ACC112 (cell line): ENCODE measurements at regions not wholly inside any gene's neighbourhood (a gene's known extent, or its start where the extent isn't known, plus 50 kb on each side); places are given as distances from the start of the nearest gene placed in this dataset.
"Not testable (repeated sequence)": the region's sequence is repeated elsewhere in the genome, so short reads cannot be mapped to it uniquely, and the experiment has no call there.

Experiments used
- H2AFZ ChIP-seq: fragments of 200-600 bp; sonication (generic); one replicate; pipeline ENCODE4 v1.6.0; 2017; ENCODE audit warnings: antibody characterized with exemption, low read length; ENCODE audit not compliant: unreplicated experiment
- H3K27ac ChIP-seq: fragments of 200-600 bp; sonication (generic); 2 replicates; pipeline ENCODE4 v1.5.1; 2014; ENCODE audit warnings: low read depth, mild to moderate bottlenecking, antibody characterized with exemption, low read length, moderate library complexity
- H3K27me3 ChIP-seq: fragments of 200-600 bp; sonication (generic); 2 replicates; pipeline ENCODE4 v1.6.1; 2014; ENCODE audit warnings: mild to moderate bottlenecking, antibody characterized with exemption, low read length, moderate library complexity, mixed read lengths; ENCODE audit not compliant: insufficient read depth
- H3K36me3 ChIP-seq: fragments of 200-600 bp; sonication (generic); 2 replicates; pipeline ENCODE4 v1.6.1; 2016; ENCODE audit warnings: mild to moderate bottlenecking, antibody characterized with exemption, low read length, moderate library complexity, mixed read lengths; ENCODE audit not compliant: insufficient read depth
- H3K4me1 ChIP-seq: fragments of 200-600 bp; sonication (generic); one replicate; pipeline ENCODE4 v1.6.1; 2016; ENCODE audit warnings: low read length, mixed read lengths; ENCODE audit not compliant: insufficient read depth, unreplicated experiment, control insufficient read depth
- H3K4me3 ChIP-seq: fragments of 200-600 bp; sonication (generic); 2 replicates; pipeline ENCODE4 v1.5.1; 2014; ENCODE audit warnings: mild to moderate bottlenecking, low read depth, low read length
- H3K79me2 ChIP-seq: fragments of 200-600 bp; sonication (generic); one replicate; pipeline ENCODE4 v1.6.0; 2016; ENCODE audit warnings: low read length; ENCODE audit not compliant: control insufficient read depth, unreplicated experiment, insufficient read depth

DNA sequence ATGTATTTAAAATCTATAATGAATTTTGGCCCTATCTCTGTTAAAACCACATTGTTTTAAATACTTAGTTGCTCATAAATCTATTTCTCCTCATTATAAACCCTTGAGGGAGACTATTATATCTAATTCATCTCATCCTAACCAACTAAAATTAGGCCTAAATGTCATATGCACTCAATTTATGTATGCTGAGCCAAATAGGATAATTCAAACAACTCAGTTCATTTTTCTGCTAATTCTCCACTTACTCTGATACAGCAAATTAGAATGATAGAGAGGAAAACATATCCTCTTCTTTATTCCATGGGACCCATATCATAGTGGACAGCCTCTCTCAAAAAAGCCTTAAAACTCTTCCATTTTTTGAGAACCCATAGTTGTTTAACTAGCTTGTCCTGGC, 80.3 kb upstream of the TET2 start:
- H3K4me1 ChIP-seq = no peaks in the 10 kb centered on the region
- no peak overlapping the region for H3K4me3 ChIP-seq
- no peaks in the 10 kb centered on the region for H3K79me2 ChIP-seq
- no peak overlapping the region for H2AFZ ChIP-seq
- no peaks in the 10 kb centered on the region for H3K36me3 ChIP-seq
- H3K27me3 ChIP-seq = peaks cover 21% of the 10 kb centered on the region
- H3K27ac ChIP-seq = no peak overlapping the region

- no peaks in the 10 kb centered on the region for H3K79me2 ChIP-seq
- peaks cover 21% of the 10 kb centered on the region for H3K27me3 ChIP-seq
- H2AFZ ChIP-seq = no peak overlapping the region
Measured at GRCh38 chr4:105067431-105067830, 79.2 kb upstream of the TET2 start.

GRCh38 chr4:105067946-105068345, 78.7 kb upstream of the TET2 start:
- Histone ChIP-seq H3K36me3 (no peaks in the 10 kb centered on the region), H3K4me1 (no peaks in the 10 kb centered on the region), H3K27ac (no peak overlapping the region), H3K27me3 (peaks cover 21% of the 10 kb centered on the region), H3K79me2 (no peaks in the 10 kb centered on the region), H3K4me3 (no peak overlapping the region), H2AFZ (no peak overlapping the region)

More at GRCh38 chr4:105067431-105067830, 79.2 kb upstream of the TET2 start:
- Histone ChIP-seq H3K4me1 (no peaks in the 10 kb centered on the region), H3K36me3 (no peaks in the 10 kb centered on the region), H3K27ac (no peak overlapping the region), H3K4me3 (no peak overlapping the region)

GRCh38 chr4:105068516-105068915, 78.2 kb upstream of the TET2 start:
- no peak overlapping the region for H3K27ac ChIP-seq
- no peaks in the 10 kb centered on the region for H3K4me1 ChIP-seq
- peaks cover 21% of the 10 kb centered on the region for H3K27me3 ChIP-seq
- H3K4me3 ChIP-seq = no peak overlapping the region
- H3K36me3 ChIP-seq = no peaks in the 10 kb centered on the region
- H3K79me2 ChIP-seq = no peaks in the 10 kb centered on the region
- no peak overlapping the region for H2AFZ ChIP-seq

DNA sequence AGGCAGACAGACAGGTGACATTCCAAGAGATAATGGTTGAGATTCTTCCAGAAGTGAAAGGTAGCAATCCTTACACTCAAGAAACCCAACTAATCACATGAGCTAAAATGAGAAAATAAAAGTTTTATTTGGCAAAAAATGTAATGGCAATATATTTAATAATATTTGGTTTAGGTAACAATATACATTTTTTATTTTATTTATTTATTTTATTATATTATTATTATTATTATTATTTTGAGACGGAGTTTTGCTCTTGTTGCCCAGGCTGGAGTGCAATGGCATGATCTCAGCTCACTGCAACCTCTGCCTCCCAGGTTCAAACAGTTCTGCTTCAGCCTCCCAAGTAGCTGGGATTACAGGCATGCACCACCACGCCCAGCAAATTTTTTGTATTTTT, 74.6 kb upstream of the TET2 start:
- not testable (repeated sequence) for H3K4me3 ChIP-seq, H3K79me2 ChIP-seq, H3K4me1 ChIP-seq, H2AFZ ChIP-seq, H3K27ac ChIP-seq, H3K36me3 ChIP-seq
- peaks cover 32% of the 10 kb centered on the region for H3K27me3 ChIP-seq

DNA sequence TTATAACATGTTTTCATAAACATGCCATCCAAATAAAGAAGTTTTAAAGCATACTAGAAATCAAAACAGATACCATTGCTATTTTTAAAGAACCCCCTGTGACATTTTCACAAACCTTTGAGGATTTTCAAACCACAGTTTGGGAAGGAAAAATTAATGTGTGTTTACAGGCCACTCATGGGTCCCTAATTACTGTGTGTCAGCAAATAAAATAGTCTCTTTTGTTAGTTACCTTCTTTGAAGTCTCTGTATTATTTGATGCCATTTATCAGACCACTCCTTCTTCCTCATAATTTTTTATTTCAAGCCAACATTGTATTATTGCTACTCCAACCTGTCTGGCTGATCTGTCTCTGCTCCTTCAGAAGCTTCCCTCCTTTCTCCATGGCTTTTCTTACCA, 72.6 kb upstream of the TET2 start:
- Histone ChIP-seq H3K27me3 (peaks cover 21% of the 10 kb centered on the region; the same call in 1 of the 2 replicates), H3K4me1 (no peaks in the 10 kb centered on the region), H3K79me2 (no peaks in the 10 kb centered on the region), H3K4me3 (no peak overlapping the region), H3K36me3 (no peaks in the 10 kb centered on the region), H2AFZ (no peak overlapping the region), H3K27ac (no peak overlapping the region)

DNA sequence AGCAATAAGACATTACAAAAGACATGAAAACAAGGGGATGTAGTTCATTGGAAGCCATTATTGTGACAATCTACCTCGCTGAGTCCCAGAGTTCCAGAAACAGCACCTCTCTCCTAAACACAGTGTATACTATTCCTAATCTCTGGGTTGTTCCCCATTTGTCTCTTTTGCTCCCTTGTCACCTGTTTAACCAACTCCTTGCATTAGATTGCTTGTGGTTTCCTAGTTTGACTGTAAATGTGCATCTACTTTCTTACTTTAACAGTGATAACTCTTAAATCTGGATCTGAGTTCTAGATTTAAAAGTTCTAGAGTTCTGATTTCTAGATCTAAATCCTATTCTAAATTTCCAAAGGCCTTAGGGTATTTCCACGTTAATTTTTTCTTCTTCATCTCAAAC, 71.6 kb upstream of the TET2 start:
- Histone ChIP-seq H3K4me3 (no peak overlapping the region), H3K4me1 (no peaks in the 10 kb centered on the region), H3K27me3 (peaks cover 17% of the 10 kb centered on the region; the same call in 1 of the 2 replicates), H2AFZ (no peak overlapping the region), H3K36me3 (no peaks in the 10 kb centered on the region), H3K79me2 (no peaks in the 10 kb centered on the region), H3K27ac (no peak overlapping the region)

GRCh38 chr4:105088110-105088879, 58.4 kb upstream of the TET2 start:
- H3K79me2 ChIP-seq = no peaks in the 10 kb centered on the region
- H3K27me3 ChIP-seq = peaks cover 14% of the 10 kb centered on the region; the same call in 1 of the 2 replicates
- H3K4me3 ChIP-seq = peak overlapping the region; percentile 22; the same call in 1 of the 2 replicates
- H3K27ac ChIP-seq = peak overlapping the region; percentile 56
- H3K36me3 ChIP-seq = no peaks in the 10 kb centered on the region
- peak overlapping the region; percentile 5 for H2AFZ ChIP-seq
- H3K4me1 ChIP-seq = peaks cover 17% of the 10 kb centered on the region

GRCh38 chr4:105092356-105092755, 54.3 kb upstream of the TET2 start:
- Histone ChIP-seq H3K4me3 (no peak overlapping the region), H3K27me3 (no peaks in the 10 kb centered on the region), H3K36me3 (no peaks in the 10 kb centered on the region), H2AFZ (no peak overlapping the region), H3K79me2 (no peaks in the 10 kb centered on the region), H3K4me1 (peaks cover 17% of the 10 kb centered on the region), H3K27ac (peak overlapping the region; percentile 70)

DNA sequence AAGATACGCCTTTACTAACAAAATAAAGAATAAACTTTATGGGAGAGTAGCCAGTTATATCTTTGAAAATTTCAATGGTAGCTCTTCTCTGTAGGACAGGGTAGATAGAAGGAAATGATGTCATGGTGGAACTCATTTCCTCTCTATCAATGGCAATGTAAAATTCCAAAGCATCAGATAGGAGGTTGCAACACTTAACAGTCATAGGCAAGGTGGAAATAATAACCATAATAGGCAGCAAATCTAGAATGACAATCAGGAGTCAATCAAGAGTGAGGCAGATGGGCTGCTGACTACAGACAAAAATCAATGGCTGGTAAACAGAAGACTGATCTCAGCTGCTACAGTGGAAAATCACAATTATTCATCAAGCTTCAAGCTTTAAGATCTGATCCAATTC, 53.9 kb upstream of the TET2 start:
- H3K4me1 ChIP-seq = peaks cover 17% of the 10 kb centered on the region
- no peaks in the 10 kb centered on the region for H3K79me2 ChIP-seq
- no peak overlapping the region for H3K4me3 ChIP-seq
- H3K27ac ChIP-seq = peak overlapping the region; percentile 70
- no peaks in the 10 kb centered on the region for H3K27me3 ChIP-seq
- no peaks in the 10 kb centered on the region for H3K36me3 ChIP-seq
- H2AFZ ChIP-seq = no peak overlapping the region

DNA sequence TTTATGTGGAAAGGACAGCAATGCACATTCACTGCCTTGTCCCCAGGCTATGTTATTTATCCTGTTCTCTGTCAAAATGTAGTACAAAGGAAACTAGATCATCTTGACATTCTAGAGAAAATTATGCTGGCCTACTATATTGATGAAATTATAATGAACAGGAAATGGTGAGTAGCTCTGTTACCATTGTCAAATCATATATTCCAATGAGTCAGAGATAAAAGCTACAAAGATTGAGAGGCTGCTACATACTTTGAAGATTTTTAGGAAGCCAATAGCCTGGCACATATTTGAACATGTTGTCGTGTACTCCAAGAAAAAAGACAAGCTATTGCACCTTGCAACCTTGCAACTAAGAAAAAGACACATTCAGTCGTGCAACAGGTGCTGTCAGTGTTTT, 52.7 kb upstream of the TET2 start:
- Histone ChIP-seq H3K27ac (no peak overlapping the region), H3K36me3 (no peaks in the 10 kb centered on the region), H3K27me3 (peaks cover 8% of the 10 kb centered on the region; the same call in 1 of the 2 replicates), H3K79me2 (no peaks in the 10 kb centered on the region), H2AFZ (no peak overlapping the region), H3K4me1 (peaks cover 10% of the 10 kb centered on the region), H3K4me3 (no peak overlapping the region)
